ENCODE measurements at regions not wholly inside any gene's neighbourhood (a gene's known extent, or its start where the extent isn't known, plus 50 kb on each side); places are given as distances from the start of the nearest gene placed in this dataset.

DNA sequence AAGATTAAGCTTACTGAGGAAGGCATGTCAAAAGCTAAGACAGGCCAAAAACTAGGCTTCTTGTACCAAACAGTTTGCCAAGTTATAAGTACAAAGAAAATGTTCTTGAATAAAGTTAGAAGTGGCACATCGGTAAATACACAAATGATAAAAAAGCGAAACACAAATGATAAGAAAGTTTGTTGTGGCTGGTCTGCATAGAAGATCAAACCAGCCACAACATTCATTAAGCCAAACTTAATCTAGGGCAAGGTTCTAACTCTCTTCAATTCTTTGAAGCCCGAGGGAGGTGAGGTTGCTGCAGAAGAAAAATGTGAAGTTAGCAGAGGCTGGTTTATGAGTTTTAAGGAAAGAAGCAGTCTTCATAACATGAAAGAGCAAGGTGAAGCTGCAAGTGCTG is 1119.6 kb upstream of the FLRT2 start:
- no peak for DNase-seq (ENCODE audit: insufficient read length, low spot score)
- FAIRE-seq: no peak
- TF ChIP-seq, protein P1, sequence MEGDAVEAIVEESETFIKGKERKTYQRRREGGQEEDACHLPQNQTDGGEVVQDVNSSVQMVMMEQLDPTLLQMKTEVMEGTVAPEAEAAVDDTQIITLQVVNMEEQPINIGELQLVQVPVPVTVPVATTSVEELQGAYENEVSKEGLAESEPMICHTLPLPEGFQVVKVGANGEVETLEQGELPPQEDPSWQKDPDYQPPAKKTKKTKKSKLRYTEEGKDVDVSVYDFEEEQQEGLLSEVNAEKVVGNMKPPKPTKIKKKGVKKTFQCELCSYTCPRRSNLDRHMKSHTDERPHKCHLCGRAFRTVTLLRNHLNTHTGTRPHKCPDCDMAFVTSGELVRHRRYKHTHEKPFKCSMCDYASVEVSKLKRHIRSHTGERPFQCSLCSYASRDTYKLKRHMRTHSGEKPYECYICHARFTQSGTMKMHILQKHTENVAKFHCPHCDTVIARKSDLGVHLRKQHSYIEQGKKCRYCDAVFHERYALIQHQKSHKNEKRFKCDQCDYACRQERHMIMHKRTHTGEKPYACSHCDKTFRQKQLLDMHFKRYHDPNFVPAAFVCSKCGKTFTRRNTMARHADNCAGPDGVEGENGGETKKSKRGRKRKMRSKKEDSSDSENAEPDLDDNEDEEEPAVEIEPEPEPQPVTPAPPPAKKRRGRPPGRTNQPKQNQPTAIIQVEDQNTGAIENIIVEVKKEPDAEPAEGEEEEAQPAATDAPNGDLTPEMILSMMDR (IDR thresholded peaks at IDR 0.05; ENCODE audit: insufficient read depth, missing control alignments): no peak

DNA sequence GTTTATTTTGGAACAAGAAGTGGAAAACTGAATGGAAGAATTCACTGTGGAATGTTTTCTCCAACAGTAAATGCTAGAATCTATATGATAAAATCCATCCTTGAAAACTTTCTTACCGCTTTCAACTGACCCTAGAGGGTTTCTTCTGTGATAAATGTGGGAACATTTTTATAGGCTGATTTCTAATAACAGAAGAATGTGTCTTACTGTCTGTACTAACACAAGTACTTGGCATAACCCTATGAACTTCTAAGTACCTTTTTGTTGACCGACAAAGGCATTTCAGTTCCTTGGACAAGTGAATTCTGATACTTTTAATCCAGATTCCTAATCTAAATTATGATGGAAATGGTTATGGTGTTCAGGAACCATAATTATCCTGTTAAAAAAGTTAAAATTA is 1109.7 kb upstream of the FLRT2 start:
- TF ChIP-seq, protein P1 (IDR thresholded peaks at IDR 0.05; ENCODE audit: insufficient read depth, missing control alignments): no peak
- FAIRE-seq: peak; percentile 72

GRCh38 chr14:84421621-84422020 is 1108.3 kb upstream of the FLRT2 start:
- FAIRE-seq (no peak), DNase-seq (ENCODE audit: insufficient read length, low spot score) (no peak)
- TF ChIP-seq, protein P1 (IDR thresholded peaks at IDR 0.05; ENCODE audit: insufficient read depth, missing control alignments): no peak

More for the DNA sequence above, 1109.7 kb upstream of the FLRT2 start:
- no peak for DNase-seq (ENCODE audit: insufficient read length, low spot score)

- FAIRE-seq: no peak
- TF ChIP-seq, protein P1 (IDR thresholded peaks at IDR 0.05; ENCODE audit: insufficient read depth, missing control alignments): no peak
- no peak for DNase-seq (ENCODE audit: insufficient read length, low spot score)
Measured at GRCh38 chr14:84425968-84426367, 1104.0 kb upstream of the FLRT2 start.

- no peak for DNase-seq (ENCODE audit: insufficient read length, low spot score)
Measured at GRCh38 chr14:84432676-84433075, 1097.3 kb upstream of the FLRT2 start.

GRCh38 chr14:84433961-84434360 is 1096.0 kb upstream of the FLRT2 start:
- FAIRE-seq: no peak
- DNase-seq (ENCODE audit: insufficient read length, low spot score): no peak
- TF ChIP-seq, protein P1 (IDR thresholded peaks at IDR 0.05; ENCODE audit: insufficient read depth, missing control alignments): no peak

More at GRCh38 chr14:84432676-84433075, 1097.3 kb upstream of the FLRT2 start:
- no peak for FAIRE-seq
- TF ChIP-seq, protein P1 (IDR thresholded peaks at IDR 0.05; ENCODE audit: insufficient read depth, missing control alignments): no peak

- TF ChIP-seq, protein P1 (IDR thresholded peaks at IDR 0.05; ENCODE audit: insufficient read depth, missing control alignments): no peak
- DNase-seq (ENCODE audit: insufficient read length, low spot score) (no peak), FAIRE-seq (no peak)
Measured at GRCh38 chr14:84435820-84436324, 1094.1 kb upstream of the FLRT2 start.
